H1 (cell line): ENCODE measurements at regions not wholly inside any gene's neighbourhood (a gene's known extent, or its start where the extent isn't known, plus 50 kb on each side); places are given as distances from the start of the nearest gene placed in this dataset.

ENCODE experiments used
- CEBPB ChIP-seq: IDR thresholded peaks from 2 replicates; pipeline ENCODE4 v1.6.1; 2012; ENCODE audit warnings: low read depth, low read length
- CHD1 ChIP-seq: IDR thresholded peaks from 2 replicates; pipeline ENCODE4 v1.6.1; 2012; ENCODE audit warnings: low read depth, low read length, improper control_type of control experiment
- CHD7 ChIP-seq: fragments of 300-600 bp; sonication (generic); IDR thresholded peaks from 2 replicates; pipeline ENCODE4 v1.7.1; 2012; ENCODE audit warnings: low read length, moderate library complexity, mild to moderate bottlenecking, inconsistent platforms; ENCODE audit not compliant: insufficient replicate concordance
- POLR2A ChIP-seq, 2 experiments: IDR thresholded peaks; 1 replicate in 1 of 2; 2 replicates in 1 of 2; pipeline ENCODE4 v1.6.1; 2011; ENCODE audit warnings: low read depth in 2 of 2, low read length in 2 of 2, mild to moderate bottlenecking in 2 of 2; ENCODE audit errors: control extremely low read depth in 1 of 2
- SUZ12 ChIP-seq: fragments of 200-600 bp; sonication (generic); IDR thresholded peaks from 2 replicates; pipeline ENCODE4 v1.6.1; 2012; ENCODE audit warnings: mild to moderate bottlenecking, inconsistent platforms, low read length, moderate library complexity, mixed read lengths
- TAF7 ChIP-seq: optimal IDR thresholded peaks from 2 replicates; pipeline ENCODE3; 2011; ENCODE audit warnings: low read depth, mild to moderate bottlenecking, inconsistent platforms, low read length, moderate library complexity, borderline replicate concordance
- TCF12 ChIP-seq: IDR thresholded peaks from 2 replicates; pipeline ENCODE4 v1.6.1; 2011; ENCODE audit warnings: low read depth, mild to moderate bottlenecking, low read length
- TEAD4 ChIP-seq: IDR thresholded peaks from 2 replicates; pipeline ENCODE4 v1.6.1; 2012; ENCODE audit warnings: low read depth, low read length, inconsistent platforms, mixed read lengths
- YY1 ChIP-seq: IDR thresholded peaks from 2 replicates; pipeline ENCODE4 v1.6.1; 2011; ENCODE audit warnings: low read depth, mild to moderate bottlenecking, low read length

- TF ChIP-seq TAF7 (no peak), YY1 (no peak), CEBPB (no peak), TEAD4 (no peak), CHD7 (no peak), TCF12 (no peak), CHD1 (no peak), POLR2A (IDR thresholded peaks at IDR 0.05; ENCODE audit: control extremely low read depth in 1 of 2, low read depth in 2 of 2, low read length in 2 of 2) (no peak), SUZ12 (no peak)
Measured at GRCh38 chr10:131692686-131693334, 208.0 kb upstream of the PPP2R2D start (continued).
